ENCODE measurements at regions not wholly inside any gene's neighbourhood (a gene's known extent, or its start where the extent isn't known, plus 50 kb on each side); places are given as distances from the start of the nearest gene placed in this dataset.

GRCh38 chr2:238688193-238689153 lies 159.4 kb upstream of the TWIST2 start:
- Histone ChIP-seq H3K27me3 (peaks cover 0 to 10% (median 0%) of the 10 kb centered on the region in 3 donors), H3K36me3 (no peaks in the 10 kb centered on the region), H3K27ac (no peak overlapping the region), H3K9me3 (no peaks in the 10 kb centered on the region), H3K4me3 (no peak overlapping the region), H3K4me1 (no peaks in the 10 kb centered on the region)
- intact Hi-C loops (cut with DNase I; ENCODE audit: low total_unique reads), result no loop called here
- TF ChIP-seq CTCF (IDR thresholded peaks at IDR 0.05 in 4 of 5, conservative IDR thresholded peaks at IDR 0.05 in 1 of 5) (no peak), POLR2A (IDR thresholded peaks at IDR 0.05) (no peak)
- DNase-seq (no peak), ATAC-seq (no peak)
- in situ Hi-C loops (cut with MboI; ENCODE audit: low sequenced_read_pairs in 4 of 4), result no loop called here

GRCh38 chr2:238689331-238689730 lies 158.6 kb upstream of the TWIST2 start:
- Histone ChIP-seq H3K27ac (no peak overlapping the region), H3K4me1 (no peaks in the 10 kb centered on the region), H3K27me3 (peaks cover 0 to 8% (median 0%) of the 10 kb centered on the region in 3 donors), H3K9me3 (no peaks in the 10 kb centered on the region), H3K36me3 (no peaks in the 10 kb centered on the region), H3K4me3 (no peak overlapping the region)
- ATAC-seq, result no peak
- intact Hi-C loops (cut with DNase I; ENCODE audit: low total_unique reads) (no loop called here), in situ Hi-C loops (cut with MboI; ENCODE audit: low sequenced_read_pairs in 4 of 4) (no loop called here)
- DNase-seq, result no peak
- TF ChIP-seq CTCF (IDR thresholded peaks at IDR 0.05 in 4 of 5, conservative IDR thresholded peaks at IDR 0.05 in 1 of 5) (no peak), POLR2A (IDR thresholded peaks at IDR 0.05) (no peak)

GRCh38 chr2:238689871-238690389 lies 158.0 kb upstream of the TWIST2 start:
- intact Hi-C loops (cut with DNase I; ENCODE audit: low total_unique reads) (no loop called here), in situ Hi-C loops (cut with MboI; ENCODE audit: low sequenced_read_pairs in 4 of 4) (no loop called here)
- no peaks in the 10 kb centered on the region for H3K36me3 ChIP-seq

GRCh38 chr2:238690511-238690910 lies 157.4 kb upstream of the TWIST2 start:
- ATAC-seq (no peak), DNase-seq (no peak)
- Histone ChIP-seq H3K36me3 (no peaks in the 10 kb centered on the region), H3K27me3 (peaks cover 0 to 8% (median 0%) of the 10 kb centered on the region in 3 donors), H3K4me3 (no peak overlapping the region), H3K27ac (no peak overlapping the region), H3K4me1 (no peaks in the 10 kb centered on the region), H3K9me3 (no peaks in the 10 kb centered on the region)
- TF ChIP-seq CTCF (IDR thresholded peaks at IDR 0.05 in 4 of 5, conservative IDR thresholded peaks at IDR 0.05 in 1 of 5) (no peak), POLR2A (IDR thresholded peaks at IDR 0.05) (no peak)
- intact Hi-C loops (cut with DNase I; ENCODE audit: low total_unique reads) (no loop called here), in situ Hi-C loops (cut with MboI; ENCODE audit: low sequenced_read_pairs in 4 of 4) (no loop called here)

More at GRCh38 chr2:238689871-238690389, 158.0 kb upstream of the TWIST2 start:
- no peaks in the 10 kb centered on the region for H3K4me1 ChIP-seq
- DNase-seq, result no peak
- no peak overlapping the region for H3K27ac ChIP-seq
- TF ChIP-seq POLR2A (IDR thresholded peaks at IDR 0.05) (no peak), CTCF (IDR thresholded peaks at IDR 0.05 in 4 of 5, conservative IDR thresholded peaks at IDR 0.05 in 1 of 5) (no peak)
- H3K9me3 ChIP-seq, result no peaks in the 10 kb centered on the region
- H3K27me3 ChIP-seq, result peaks cover 0 to 8% (median 0%) of the 10 kb centered on the region in 3 donors
- ATAC-seq, result no peak
- H3K4me3 ChIP-seq, result no peak overlapping the region
